Activated CD4-positive, alpha-beta T cell treated with anti-CD3 and anti-CD28 coated beads, Interleukin-2, amount 50 U/mL, for 1 hour (primary cell): ENCODE measurements at regions not wholly inside any gene's neighbourhood (a gene's known extent, or its start where the extent isn't known, plus 50 kb on each side); places are given as distances from the start of the nearest gene placed in this dataset.

Experiments
- DNase-seq: peaks from one replicate; pipeline ENCODE4 v3.0.0-alpha.2; 2020

DNA sequence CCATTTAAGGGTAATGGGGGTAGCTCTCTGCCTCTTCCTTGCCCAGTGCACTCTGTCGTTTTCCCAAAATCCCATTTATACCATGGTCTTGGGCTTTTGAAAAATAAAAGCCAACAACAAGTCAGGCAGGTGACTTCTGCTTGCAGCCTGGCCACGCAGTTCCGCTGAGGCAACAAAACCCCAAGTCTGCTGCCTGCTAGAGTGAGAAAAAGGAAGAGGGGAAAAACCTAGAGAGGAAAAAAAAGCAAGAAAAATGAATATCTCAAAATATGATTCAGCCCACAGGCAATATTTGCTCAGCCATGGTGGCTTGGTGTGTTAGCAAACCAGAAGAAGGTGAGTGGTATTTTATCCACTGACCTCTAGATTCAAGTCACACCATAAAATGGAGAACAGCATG lies 148.2 kb upstream of the FSTL4 start:
- no peak for DNase-seq

- no peak for DNase-seq
Measured at GRCh38 chr5:133758641-133759040, 146.3 kb upstream of the FSTL4 start.

DNA sequence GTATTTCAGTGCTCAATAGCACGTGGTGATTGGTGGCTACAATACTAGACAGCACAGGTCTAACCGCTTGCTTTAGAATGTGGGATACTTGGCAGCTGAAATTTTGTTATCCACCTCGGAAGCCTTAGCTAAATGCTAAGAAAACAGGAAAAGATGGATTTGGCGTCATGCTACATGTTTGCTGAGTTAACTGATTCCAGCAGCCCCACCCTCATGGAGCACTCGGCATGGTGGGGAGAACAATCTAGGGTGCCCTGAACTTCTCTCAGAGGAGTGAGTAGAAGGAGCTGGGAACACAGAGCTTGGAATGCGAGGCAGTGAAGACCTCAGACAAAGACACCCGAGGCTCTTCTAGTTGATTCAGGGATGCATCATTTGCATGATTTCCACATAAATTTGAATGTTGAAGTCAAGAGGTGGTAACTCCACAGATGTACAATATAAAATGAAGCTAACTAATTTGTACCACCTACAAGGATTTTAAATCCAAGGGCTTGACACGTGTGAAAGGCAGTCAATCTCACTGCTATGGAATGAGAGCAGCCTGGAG lies 145.1 kb upstream of the FSTL4 start:
- DNase-seq, result no peak

GRCh38 chr5:133756756-133757155 lies 144.4 kb upstream of the FSTL4 start:
- DNase-seq, result no peak

DNA sequence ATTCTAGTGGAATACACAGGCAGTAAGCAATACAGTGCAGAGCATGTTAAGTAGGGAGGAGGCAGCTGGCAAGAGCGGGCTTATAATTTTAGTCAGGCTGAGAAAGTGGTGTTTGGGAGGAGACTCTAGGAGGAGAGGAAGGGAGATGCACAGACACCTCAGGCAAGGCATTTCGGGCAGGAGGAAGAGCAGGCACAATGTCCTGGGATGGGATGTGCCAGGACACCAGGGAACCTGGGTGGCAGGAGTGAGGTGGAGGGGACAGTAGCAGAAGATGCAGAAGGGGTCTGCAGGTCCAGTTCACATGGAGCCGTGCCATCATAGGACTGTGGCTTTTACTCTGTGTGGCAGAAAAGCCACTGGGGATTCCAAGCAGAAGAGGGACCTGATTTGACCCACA lies 143.7 kb upstream of the FSTL4 start:
- no peak for DNase-seq

DNA sequence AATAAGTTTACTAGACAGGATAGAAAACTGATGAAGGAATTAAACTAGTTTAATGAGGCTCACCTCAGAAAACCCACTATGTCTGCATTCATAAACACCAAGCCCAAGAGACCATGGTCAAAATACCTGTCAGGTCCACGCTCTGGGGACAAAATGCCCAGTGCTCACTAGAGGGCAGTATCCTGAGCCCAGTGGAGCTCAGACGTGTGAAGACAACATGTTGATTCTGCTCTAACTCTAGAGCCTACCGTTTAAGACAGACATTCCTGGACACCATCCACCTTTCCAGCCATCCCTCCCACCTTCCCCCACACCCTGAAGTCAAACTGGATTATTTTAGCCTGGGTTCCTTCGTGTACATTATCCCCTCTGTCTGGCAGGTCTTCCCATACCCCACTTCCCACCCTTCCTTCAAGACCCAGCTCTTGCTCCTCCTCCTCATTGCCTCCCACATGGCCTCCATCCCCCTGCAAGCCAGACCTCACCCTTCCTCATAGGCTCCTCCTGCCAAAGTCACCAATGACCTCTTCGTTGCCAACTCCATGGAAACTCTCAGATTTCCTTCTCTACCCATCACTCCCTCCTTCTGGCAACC lies 142.3 kb upstream of the FSTL4 start:
- DNase-seq, result no peak

DNA sequence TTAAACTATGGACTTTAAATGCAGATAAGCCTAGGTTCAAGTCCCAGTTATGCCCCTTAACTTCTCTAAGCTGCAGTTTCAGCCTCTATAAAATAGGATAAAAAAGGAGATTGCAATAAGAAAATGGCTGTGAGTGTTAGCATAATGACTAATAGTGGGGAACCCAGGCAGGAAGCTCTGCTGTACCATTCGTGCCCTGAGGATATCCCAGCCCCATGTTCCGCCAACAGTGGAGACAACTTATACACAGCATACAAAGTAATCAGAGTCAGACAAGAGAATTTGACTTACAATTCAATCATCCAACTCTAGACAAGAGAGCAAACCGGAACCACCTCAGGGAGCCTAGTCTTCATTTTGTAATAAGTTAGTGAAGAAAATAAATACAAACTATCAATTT lies 141.5 kb upstream of the FSTL4 start:
- no peak for DNase-seq

GRCh38 chr5:133751846-133752245 lies 139.5 kb upstream of the FSTL4 start:
- no peak for DNase-seq

DNA sequence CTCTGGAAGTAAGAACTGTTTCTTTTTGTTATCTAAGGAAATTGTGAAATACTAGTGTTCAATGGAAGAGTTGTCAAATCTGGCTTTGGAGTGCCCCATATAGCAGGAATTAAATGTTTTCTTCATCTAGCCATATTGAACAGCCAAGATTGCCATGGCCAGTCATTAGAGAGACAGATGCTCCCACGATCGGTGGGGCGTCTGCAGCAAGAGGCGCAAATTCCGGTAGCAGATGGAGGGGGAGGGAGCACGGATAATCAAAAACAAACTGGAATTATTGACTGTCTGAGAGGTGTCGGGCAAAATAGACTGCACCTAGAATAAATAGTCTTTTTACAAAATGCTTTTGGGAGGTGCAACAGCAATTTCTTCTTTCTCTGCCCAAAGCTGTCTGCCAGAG lies 139.1 kb upstream of the FSTL4 start:
- DNase-seq, result no peak

DNA sequence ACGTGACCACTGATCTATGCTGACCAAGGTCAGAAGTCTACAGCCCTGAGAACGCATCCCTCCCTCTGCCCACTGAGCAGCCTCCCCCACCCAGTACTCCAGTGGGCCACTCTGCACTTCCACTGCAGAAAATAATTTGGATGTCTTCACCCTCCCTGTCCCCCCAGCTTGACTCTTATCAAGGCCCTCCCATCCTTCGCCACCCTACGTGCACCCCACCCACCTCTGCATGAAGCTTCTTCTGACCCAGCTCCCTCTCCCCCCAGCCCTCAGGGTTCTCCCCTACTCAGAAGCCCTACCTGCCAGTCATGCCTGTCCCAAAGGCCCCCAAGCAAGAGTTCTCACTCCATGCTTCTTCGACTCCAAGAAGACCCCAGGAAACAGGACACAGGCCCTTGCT lies 138.5 kb upstream of the FSTL4 start:
- no peak for DNase-seq

GRCh38 chr5:133750356-133750755 lies 138.0 kb upstream of the FSTL4 start:
- no peak for DNase-seq

DNA sequence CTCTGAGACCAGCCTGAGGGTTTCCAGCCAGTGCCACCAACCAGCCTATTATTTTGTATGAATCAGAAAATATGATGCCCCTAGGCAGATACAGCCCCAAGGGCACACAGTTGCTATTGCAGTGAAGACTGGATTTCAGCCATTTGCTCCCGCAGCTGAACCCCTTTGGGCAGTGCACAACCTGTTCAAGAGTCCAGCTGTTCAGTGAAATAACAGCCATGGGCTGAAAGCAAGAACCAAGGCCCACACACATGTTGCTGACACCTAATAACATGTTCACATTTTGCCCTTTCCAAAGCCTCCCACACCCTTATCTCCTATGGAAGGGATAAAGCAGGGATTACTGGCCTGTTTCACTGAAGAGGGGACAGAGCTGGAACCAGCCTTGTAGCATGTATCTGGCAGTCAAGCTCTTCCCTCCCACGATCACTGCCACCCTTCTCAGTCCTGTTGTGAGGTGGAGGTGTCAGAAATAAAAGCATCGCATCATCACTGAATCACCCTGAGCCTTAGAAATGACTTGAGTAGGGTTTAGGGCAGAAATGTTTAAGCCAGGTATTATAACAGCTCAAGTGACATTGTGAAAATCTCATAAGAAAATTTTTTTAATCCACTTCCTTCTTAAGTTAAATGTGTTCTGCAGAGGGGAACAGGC lies 137.1 kb upstream of the FSTL4 start:
- no peak for DNase-seq

GRCh38 chr5:133746834-133747233 lies 134.5 kb upstream of the FSTL4 start:
- DNase-seq, result no peak

DNA sequence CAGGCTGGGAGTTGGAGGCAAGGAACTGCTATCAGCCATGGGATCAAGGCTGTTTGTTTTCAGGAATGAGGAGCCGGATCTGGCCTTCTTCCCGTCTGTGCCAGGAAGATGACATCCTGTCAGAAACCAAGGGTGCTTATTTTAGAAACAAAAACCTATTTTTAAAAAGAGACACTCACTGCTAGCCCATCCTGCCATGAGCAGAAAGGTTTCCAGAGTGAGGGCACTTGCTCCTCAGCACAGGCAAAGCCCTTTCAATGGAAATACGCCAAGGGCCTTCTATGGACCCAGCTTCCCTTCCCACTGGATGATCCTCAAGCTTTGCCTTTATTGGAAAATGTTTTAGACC lies 132.6 kb upstream of the FSTL4 start:
- DNase-seq, result no peak

DNA sequence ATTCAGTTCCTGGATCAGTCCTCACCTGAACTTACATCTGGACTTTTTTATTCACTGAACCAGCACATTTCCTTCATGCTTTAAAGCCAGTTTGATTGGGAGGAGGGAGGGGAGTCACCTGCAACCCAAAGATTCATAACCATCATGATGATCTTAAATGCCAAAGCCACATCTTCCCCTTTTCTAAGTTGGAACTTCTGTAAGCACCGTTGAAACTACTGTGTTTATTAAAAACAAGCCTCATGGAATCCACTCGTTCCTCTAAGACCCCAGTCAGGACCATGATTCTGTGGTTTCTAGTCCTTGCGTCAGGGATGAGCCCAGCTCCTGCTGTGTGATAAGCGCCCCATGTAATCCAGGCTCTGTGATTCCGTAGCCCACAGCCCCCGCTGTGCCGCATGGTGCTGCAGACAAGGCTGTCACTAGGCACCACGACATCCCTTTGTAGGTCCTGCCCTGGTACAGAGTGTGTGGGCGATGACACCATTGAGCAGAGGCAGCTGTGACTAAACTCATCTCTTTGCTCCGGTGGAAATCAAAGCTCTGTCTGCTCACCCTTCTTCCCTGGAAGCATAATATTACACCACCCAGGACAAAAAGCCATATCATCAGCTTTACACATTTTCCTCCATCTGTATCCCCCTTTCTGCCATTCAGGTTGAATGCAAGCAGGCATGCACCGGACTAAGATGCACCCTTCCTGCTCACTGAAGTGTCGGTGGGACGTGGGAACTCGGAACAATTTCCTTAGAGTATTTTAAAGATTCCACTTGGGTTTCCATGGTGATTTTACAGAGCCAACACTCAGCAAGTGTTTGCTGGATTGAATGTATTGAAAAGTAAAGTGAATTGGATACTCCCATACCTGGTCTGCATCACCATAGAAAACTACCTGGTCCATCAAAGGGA lies 132.0 kb upstream of the FSTL4 start:
- no peak for DNase-seq

GRCh38 chr5:133742431-133742988 lies 130.2 kb upstream of the FSTL4 start:
- DNase-seq, result no peak

DNA sequence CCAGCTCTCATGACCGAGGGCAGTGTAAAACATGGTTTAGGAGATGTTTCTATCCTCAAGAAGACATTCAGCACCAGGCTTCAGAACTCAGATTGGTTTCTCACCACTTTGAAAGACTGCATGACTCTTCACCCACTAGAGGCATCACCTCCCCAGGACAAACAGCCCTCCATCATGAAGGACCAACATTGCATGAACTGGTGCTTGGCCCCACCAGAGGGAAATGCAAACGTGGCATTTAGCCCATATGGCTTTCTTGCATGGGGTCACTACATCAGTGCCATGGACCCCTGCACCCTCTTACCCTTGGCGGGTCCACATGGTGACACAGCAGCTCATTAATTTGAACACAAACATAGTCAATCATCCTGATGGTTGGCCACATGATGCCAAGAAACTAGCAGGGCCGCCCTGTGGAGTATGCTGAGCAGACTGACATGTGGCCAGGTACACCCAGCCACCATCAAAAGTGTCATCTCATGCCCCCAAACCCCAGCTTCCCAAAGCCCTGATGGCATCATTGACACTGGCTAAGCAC lies 129.5 kb upstream of the FSTL4 start:
- no peak for DNase-seq

- DNase-seq, result no peak
Measured at GRCh38 chr5:133741396-133741795, 129.1 kb upstream of the FSTL4 start.

DNA sequence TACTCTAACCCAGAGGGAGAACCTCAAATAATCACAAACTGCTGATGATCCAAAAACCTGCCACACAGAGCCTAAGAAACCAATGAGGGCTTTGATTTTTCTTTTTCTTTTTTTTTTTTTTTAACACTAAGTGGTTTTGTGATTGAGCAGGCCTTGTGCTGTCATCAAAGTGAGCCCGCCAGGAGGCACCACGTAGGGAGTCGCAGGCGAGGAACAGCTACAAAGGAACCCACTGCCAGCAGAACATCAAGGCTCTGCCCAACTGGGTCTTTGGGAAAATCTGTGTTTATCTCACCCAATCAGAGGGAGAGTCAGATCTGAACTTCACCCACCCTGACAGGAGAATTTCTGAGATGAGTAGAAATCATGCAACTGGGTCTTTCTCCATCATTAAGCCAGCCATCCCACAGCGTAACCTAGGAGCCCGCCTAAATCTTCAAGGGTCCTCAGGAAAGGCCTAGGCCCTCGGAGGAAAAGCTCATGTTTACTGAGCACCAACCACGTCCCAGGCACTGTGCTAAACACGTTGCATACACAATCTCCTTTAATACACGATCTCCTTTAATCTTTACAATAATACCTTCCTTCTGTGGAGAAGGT lies 126.9 kb upstream of the FSTL4 start:
- DNase-seq, result no peak

GRCh38 chr5:133738271-133738670 lies 125.9 kb upstream of the FSTL4 start:
- no peak for DNase-seq

GRCh38 chr5:133736512-133736911 lies 124.2 kb upstream of the FSTL4 start:
- DNase-seq, result no peak

DNA sequence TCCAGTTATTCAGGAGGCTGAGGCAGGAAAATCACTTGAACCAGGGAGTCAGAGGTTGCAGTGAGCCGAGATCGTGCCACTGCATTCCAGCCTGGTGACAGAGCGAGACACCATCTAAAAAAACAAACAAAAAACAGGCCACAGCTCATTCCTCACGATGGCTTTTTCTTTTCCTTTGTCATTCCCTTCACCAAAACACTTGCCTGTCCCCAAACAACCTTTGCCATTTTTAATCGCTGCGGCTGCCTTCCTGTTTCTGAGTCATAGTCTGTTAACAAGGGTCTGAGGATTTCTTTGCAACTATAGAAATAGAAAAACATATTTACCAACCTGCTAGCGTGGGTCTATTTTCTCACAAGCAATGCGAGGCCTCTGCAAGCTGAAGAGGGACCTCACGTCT lies 123.0 kb upstream of the FSTL4 start:
- DNase-seq, result no peak

DNA sequence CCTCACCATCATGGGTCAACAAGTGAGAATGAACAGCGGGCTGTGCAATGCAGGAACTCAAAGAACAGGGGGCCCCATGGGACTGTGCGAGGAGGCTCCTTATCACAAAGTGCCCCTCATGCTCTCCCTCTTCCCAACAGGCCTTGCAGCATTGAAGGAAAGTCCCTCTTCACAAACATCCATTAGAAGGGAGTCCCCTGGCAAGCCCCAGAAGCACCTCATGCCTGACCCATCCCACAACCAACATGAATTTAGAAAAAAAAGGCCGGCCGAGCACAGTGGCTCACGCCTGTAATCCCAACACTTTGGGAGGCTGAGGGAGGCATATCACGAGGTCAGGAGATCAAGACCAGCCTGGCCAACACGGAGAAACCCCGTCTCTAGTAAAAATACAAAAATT lies 122.6 kb upstream of the FSTL4 start:
- no peak for DNase-seq
